IPS-15b (cell line): ENCODE measurements at regions not wholly inside any gene's neighbourhood (a gene's known extent, or its start where the extent isn't known, plus 50 kb on each side); places are given as distances from the start of the nearest gene placed in this dataset.

Source experiments
- H3K27me3 ChIP-seq: one replicate; pipeline ENCODE4 v1.6.1; 2013; ENCODE audit warnings: low read length; ENCODE audit not compliant: control insufficient read depth, insufficient read depth
- H3K36me3 ChIP-seq: one replicate; pipeline ENCODE4 v1.6.1; 2013; ENCODE audit warnings: low read length; ENCODE audit not compliant: control insufficient read depth, insufficient read depth
- H3K4me1 ChIP-seq: one replicate; pipeline ENCODE4 v1.6.1; 2013; ENCODE audit warnings: mild to moderate bottlenecking, low read length; ENCODE audit not compliant: control insufficient read depth, insufficient read depth
- H3K4me3 ChIP-seq: one replicate; pipeline ENCODE4 v1.5.1; 2013; ENCODE audit warnings: low read depth, low read length
- H3K9ac ChIP-seq: one replicate; pipeline ENCODE4 v1.6.1; 2013; ENCODE audit warnings: low read depth, mild to moderate bottlenecking, low read length
- H3K9me3 ChIP-seq: one replicate; pipeline ENCODE4 v1.6.1; 2013; ENCODE audit warnings: mild to moderate bottlenecking, low read length; ENCODE audit not compliant: control insufficient read depth, insufficient read depth

DNA sequence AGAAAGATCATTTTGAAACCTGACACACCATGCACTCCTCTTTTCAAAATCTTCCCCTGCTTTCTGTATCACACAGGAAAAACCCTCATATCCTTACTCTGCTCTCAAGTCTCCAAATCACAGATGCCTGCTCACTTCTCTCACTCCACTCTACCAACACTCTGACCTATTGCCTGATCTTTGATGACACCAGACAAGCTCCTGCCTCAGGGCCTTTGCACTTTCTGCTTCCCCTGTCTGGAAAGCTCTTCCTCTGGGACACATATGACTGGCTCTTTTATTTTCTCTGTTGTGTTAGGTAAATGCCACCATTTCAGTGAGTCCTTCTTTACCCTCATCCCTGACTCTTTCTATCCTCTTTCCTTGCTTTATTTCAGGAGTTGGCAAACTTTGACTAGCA, 1300.7 kb upstream of the ZEB2 start:
- Histone ChIP-seq H3K4me1 (no peaks in the 10 kb centered on the region), H3K27me3 (no peaks in the 10 kb centered on the region)

DNA sequence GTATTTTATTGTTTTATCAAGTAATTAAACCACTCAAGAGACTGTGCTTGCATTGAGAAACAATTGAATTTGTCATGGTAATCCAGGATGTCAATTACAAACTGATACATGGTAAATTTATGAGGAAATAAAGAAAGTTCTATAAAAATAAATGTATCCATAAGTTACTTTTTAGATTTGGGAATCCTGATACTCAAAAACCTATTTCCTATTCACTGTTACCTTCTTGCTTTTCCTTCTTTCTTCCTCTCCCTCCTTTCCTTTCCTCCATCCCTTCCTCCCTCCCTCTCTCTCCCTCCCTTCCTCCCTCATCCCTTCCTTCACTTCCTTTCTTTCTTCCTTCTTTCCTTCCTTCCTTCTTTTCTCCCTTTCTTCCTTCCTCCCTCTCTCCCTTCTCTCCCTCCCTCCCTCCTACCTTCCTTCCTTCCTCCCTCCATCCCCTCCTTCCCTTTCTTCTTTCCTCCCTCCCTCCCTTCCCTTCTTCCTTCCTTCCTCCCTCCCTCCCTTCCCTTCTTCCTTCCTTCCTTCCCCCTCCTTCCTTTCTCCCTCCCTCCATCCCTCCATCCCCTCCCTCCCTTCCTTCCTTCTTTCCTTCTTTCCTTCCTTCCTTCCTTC, 1299.1 kb upstream of the ZEB2 start:
- no peaks in the 10 kb centered on the region for H3K4me1 ChIP-seq
- no peaks in the 10 kb centered on the region for H3K36me3 ChIP-seq
- no peaks in the 10 kb centered on the region for H3K27me3 ChIP-seq
- H3K4me3 ChIP-seq = no peak overlapping the region
- H3K9me3 ChIP-seq = no peaks in the 10 kb centered on the region
- H3K9ac ChIP-seq = no peak overlapping the region

More for the DNA sequence above, 1300.7 kb upstream of the ZEB2 start:
- Histone ChIP-seq H3K4me3 (no peak overlapping the region), H3K36me3 (no peaks in the 10 kb centered on the region), H3K9ac (no peak overlapping the region), H3K9me3 (no peaks in the 10 kb centered on the region)

DNA sequence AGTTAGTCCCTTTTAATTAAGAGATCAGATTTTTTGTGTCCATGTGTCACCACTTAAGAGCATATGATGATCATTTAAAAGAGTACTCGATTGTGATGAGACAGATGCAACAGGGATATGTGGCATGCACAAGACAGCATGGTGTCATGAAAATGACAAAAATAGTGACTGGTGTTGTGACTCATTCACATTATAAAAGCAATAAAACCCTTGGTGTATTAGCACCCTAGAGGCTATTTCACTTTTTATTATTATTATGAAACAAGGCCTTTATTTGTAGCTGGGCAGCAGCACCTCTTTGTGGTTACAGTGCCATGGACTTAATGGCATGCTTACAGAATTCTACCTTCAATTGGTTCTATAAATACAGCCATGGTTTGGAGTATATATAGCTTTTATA, 1296.0 kb upstream of the ZEB2 start:
- Histone ChIP-seq H3K36me3 (no peaks in the 10 kb centered on the region), H3K27me3 (no peaks in the 10 kb centered on the region), H3K9ac (no peak overlapping the region), H3K4me3 (no peak overlapping the region), H3K9me3 (no peaks in the 10 kb centered on the region), H3K4me1 (no peaks in the 10 kb centered on the region)

DNA sequence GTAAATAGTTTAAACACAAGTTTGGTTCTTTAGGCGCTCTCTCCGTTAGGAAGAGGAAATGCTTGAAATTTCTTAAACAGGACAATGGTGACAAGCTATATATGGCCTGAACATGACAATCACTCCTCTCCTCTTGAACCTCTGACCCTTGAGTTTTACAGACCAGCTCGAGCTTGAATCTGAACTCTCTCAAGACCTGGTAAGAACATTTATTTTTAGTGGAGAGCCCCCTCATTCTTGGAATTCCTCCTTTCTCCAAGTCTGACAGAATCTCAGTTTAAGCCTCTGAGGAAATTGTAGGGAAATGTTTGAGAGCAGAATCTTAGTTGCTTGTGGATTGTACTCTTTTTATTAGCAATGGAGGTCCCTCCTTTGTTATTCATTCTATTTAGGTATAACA, 1293.6 kb upstream of the ZEB2 start:
- Histone ChIP-seq H3K4me3 (no peak overlapping the region), H3K36me3 (no peaks in the 10 kb centered on the region), H3K27me3 (no peaks in the 10 kb centered on the region), H3K9ac (no peak overlapping the region), H3K9me3 (no peaks in the 10 kb centered on the region), H3K4me1 (no peaks in the 10 kb centered on the region)

DNA sequence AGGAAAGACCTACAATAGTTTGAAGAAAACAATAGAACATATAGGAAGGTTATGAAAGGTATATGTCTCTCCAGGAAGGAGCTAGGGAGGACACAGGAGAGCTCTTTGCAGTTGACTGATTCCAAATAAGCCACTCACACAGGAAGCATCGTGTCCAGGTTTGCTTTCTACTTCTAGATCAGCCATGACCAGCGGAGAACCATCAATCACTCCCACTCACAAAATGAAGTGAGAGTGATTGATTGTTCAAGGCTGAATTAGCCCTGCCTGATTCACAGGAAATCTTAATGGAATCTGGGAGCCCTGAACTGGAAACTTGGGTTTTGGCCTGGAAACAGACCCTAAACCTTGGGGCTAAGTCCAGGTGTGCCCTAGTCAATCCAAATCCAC, 1292.2 kb upstream of the ZEB2 start:
- Histone ChIP-seq H3K27me3 (no peaks in the 10 kb centered on the region), H3K4me3 (no peak overlapping the region)

DNA sequence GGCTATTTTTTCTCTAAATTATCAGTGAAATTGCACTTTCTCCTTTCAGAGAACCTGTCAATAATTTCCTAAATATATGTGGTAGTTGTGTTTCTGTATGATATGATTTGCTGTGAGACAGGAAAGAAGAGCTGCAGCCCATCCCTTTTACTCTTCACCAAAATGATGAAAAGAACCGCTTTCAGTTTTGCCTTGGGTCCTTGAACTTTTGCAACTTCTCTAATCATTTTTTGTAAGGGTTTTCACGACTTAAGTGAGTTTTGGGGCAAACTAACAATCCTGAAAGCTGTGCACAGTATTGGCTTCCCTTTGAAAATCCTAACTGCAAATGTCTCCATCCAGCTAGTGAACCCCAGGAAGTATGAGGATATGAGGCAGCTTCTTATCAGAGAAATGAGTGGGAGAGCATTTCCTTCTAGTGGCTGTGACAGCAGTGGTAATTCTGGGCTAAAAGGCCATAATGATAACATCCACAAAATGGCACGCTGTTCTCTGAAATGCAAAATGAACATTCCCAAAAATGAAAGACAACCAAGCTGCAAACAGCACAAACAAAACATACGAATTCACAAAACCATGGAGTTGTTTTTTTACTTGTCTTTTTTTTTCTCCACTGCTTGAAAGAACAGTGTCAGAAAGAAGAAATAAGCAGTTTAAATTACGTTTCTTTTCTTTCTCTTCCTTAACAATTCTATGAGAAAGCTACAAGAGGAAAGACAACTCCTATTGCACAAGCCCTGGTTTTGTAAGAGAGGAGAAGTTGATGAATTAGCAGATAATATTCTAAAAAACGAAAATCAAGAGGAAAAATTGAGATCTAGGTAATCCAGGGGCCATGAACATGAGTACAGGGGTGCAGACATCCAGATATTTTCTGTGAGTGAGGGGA, 1291.6 kb upstream of the ZEB2 start:
- no peaks in the 10 kb centered on the region for H3K36me3 ChIP-seq
- no peaks in the 10 kb centered on the region for H3K9me3 ChIP-seq
- no peak overlapping the region for H3K4me3 ChIP-seq
- no peaks in the 10 kb centered on the region for H3K4me1 ChIP-seq
- no peaks in the 10 kb centered on the region for H3K27me3 ChIP-seq
- H3K9ac ChIP-seq = no peak overlapping the region

More for the DNA sequence above, 1292.2 kb upstream of the ZEB2 start:
- Histone ChIP-seq H3K9me3 (no peaks in the 10 kb centered on the region), H3K4me1 (no peaks in the 10 kb centered on the region), H3K9ac (no peak overlapping the region), H3K36me3 (no peaks in the 10 kb centered on the region)

DNA sequence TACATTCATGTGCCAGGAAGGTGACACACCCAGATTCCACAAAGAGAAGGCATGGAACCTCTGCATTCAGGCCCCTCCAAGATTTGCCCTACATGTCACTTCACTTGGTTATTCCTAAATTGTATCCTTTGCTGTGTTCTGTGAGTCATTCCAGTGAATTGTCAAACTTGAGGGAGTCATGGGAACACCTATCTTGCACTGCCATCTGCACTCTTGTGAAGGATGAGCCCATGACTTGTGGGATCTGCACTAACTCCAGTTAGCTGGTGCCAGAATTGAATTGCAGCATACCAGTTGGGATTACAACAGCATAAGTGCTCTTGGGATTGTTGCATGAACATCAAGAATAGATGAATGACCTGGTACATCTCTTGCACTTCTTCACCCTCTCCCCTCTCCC, 1288.0 kb upstream of the ZEB2 start:
- H3K4me3 ChIP-seq = no peak overlapping the region
- H3K4me1 ChIP-seq = no peaks in the 10 kb centered on the region
- no peak overlapping the region for H3K9ac ChIP-seq
- H3K9me3 ChIP-seq = no peaks in the 10 kb centered on the region
- H3K36me3 ChIP-seq = no peaks in the 10 kb centered on the region
- no peaks in the 10 kb centered on the region for H3K27me3 ChIP-seq

DNA sequence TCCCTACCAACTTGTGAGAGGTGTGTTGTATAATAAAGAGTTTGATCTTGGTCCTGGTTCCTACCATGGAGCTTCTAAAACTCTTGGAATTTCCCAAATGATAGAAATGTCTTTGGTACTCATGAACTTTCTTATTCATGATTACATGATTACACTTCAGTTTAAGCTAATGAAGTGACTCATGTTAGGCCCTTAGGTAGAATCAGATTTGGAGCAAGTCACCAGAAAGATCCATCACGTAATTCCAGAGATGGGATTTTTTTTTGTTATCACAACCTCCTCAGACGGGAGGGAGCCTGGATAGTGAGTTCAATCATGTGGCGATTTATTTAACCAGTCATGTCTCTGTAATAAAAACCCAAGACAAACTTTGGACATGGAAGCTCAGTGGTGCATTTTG, 1287.6 kb upstream of the ZEB2 start:
- Histone ChIP-seq H3K9me3 (no peaks in the 10 kb centered on the region), H3K9ac (no peak overlapping the region), H3K27me3 (no peaks in the 10 kb centered on the region), H3K4me3 (no peak overlapping the region), H3K36me3 (no peaks in the 10 kb centered on the region), H3K4me1 (no peaks in the 10 kb centered on the region)

DNA sequence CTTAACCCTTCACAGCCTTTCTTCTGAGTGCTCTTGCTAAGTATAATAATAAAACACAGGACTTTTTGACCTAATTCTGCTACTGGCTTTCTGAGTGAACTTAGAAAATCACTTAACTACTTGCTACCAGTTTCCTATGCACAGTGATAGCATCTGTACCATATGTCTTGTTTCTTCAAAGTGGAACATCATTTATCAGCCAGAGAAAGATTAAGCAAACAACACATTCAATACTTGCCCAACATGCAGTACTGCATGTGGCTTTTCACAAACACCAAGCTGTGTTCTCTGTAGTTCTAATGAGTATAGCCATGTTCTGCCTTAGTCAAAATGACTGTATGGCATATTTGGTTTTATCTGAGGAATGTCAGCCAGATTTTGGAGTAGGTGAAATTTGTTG, 1286.6 kb upstream of the ZEB2 start:
- H3K9ac ChIP-seq = no peak overlapping the region
- no peak overlapping the region for H3K4me3 ChIP-seq
- no peaks in the 10 kb centered on the region for H3K36me3 ChIP-seq
- no peaks in the 10 kb centered on the region for H3K9me3 ChIP-seq
- H3K4me1 ChIP-seq = no peaks in the 10 kb centered on the region
- H3K27me3 ChIP-seq = no peaks in the 10 kb centered on the region

DNA sequence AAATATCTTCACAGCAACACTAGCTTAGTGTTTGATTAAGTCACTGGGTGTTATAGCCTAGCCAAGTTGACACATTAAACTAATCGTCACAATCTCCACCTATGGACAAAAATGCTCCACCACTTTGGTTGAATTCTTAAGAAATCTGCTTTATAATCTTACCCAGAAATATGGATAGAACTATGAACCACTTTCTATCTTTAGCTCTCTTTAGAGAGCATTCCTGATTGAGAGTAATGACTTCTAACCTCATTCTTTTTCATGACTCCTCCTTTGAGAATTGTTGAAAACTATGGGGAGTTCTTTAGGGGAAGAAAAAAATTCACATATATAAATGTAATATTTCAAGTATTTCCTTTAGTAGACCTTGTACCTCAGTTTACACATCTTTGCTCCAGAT, 1282.2 kb upstream of the ZEB2 start:
- H3K27me3 ChIP-seq = no peaks in the 10 kb centered on the region
- H3K4me3 ChIP-seq = no peak overlapping the region
- no peak overlapping the region for H3K9ac ChIP-seq
- H3K4me1 ChIP-seq = peaks cover 2% of the 10 kb centered on the region
- no peaks in the 10 kb centered on the region for H3K9me3 ChIP-seq
- H3K36me3 ChIP-seq = no peaks in the 10 kb centered on the region

DNA sequence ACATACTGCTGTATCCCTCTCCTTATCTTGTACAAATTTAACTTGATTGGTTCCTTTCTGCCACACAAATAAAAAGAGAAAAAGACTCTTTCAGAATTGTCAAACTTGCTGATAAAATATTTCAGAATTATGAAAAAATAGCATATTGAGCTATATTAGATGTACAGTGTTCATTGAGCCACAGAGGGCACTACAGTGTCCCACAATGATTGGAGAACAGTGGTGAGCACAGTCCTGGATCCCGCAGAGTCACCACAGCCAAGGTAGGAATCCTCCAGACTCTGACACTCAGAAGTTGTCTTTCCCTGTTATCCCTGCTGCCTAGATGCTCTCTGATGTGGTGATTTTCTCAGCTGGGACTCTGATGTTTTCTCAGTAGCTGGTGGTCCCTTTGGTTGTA, 1281.3 kb upstream of the ZEB2 start:
- H3K36me3 ChIP-seq = no peaks in the 10 kb centered on the region
- H3K4me1 ChIP-seq = peaks cover 2% of the 10 kb centered on the region
- no peaks in the 10 kb centered on the region for H3K27me3 ChIP-seq
- no peak overlapping the region for H3K9ac ChIP-seq
- H3K4me3 ChIP-seq = no peak overlapping the region
- H3K9me3 ChIP-seq = no peaks in the 10 kb centered on the region
